ENCODE measurements at regions not wholly inside any gene's neighbourhood (a gene's known extent, or its start where the extent isn't known, plus 50 kb on each side); places are given as distances from the start of the nearest gene placed in this dataset.

DNA sequence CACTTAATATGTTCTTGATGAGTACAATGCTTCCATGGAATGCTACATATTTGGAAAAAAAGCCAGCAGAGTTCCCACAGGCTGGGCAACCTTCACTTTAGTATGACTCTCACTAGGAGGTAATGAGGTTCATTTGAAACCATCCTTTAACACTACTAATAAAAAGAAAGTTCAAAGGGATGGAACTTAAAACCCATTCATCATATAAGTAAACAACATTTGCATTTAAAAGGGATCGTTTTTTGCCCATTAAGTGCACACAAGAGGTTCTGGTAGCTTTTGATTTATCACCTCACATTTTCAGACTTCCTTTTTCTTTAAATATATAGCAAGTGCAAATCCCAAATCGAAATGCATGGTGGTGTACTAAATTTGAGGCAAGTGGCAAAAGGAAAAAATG, 270.8 kb upstream of the DCC start:
- H3K27ac ChIP-seq (ENCODE audit: insufficient read length, low read depth, low read length) = no peak overlapping the region
- no peak overlapping the region for H2BK5ac ChIP-seq (ENCODE audit: insufficient read length, low read length)
- no peak overlapping the region for H3K4ac ChIP-seq (ENCODE audit: low read depth, low read length)
- H3K36me3 Mint-ChIP-seq (ENCODE audit: insufficient read depth in 1 of 3, low read depth in 3 of 3) = peaks cover 10 to 27% (median 15%) of the 10 kb centered on the region in 3 experiments
- no peak overlapping the region for H2BK120ac ChIP-seq (ENCODE audit: low read depth, low read length, poor library complexity, severe bottlenecking)
- no peak overlapping the region for H3K27ac Mint-ChIP-seq
- H3K23ac ChIP-seq (ENCODE audit: insufficient read length, low read depth, low read length) = no peak overlapping the region
- no peak overlapping the region for H3K9ac ChIP-seq (ENCODE audit: extremely low read depth, insufficient read length, low read length)
- H2AFZ ChIP-seq (ENCODE audit: low read length) = no peak overlapping the region
- DNase-seq = no peak
- no peak overlapping the region for H4K91ac ChIP-seq (ENCODE audit: insufficient read length, low read depth, low read length)
- no peak overlapping the region for H3K18ac ChIP-seq (ENCODE audit: insufficient read length, low read depth, low read length)
- peaks cover 6% of the 10 kb centered on the region; the same call in 1 of the 2 replicates for H3K27me3 Mint-ChIP-seq (ENCODE audit: low read depth)
- H2BK15ac ChIP-seq (ENCODE audit: low read depth, low read length) = no peak overlapping the region
- H3K9me3 ChIP-seq (ENCODE audit: control insufficient read depth, low read depth, low read length) = no peaks in the 10 kb centered on the region
- H2BK12ac ChIP-seq (ENCODE audit: insufficient read length, low read depth, low read length) = no peak overlapping the region
- H3K4me3 Mint-ChIP-seq = no peak overlapping the region
- H3T11ph ChIP-seq (ENCODE audit: low read length) = no peak overlapping the region
- no peak overlapping the region for H3K14ac ChIP-seq (ENCODE audit: insufficient read depth, low read length)
- no CpG with 5 or more reads among the region's 2 CpGs for WGBS (ENCODE audit: extremely low coverage, insufficient read length, low lambda C conversion rate)
- H3K79me2 ChIP-seq (ENCODE audit: insufficient read depth, low read length) = no peaks in the 10 kb centered on the region
- H3K79me1 ChIP-seq (ENCODE audit: insufficient read depth, low read depth, low read length, poor library complexity, severe bottlenecking) = no peaks in the 10 kb centered on the region
- H3K9me3 Mint-ChIP-seq = peaks cover 16 to 22% of the 10 kb centered on the region in 2 experiments
- peaks cover 3 to 9% of the 10 kb centered on the region in 2 experiments; a peak in 3 of 4 replicates for H3K4me1 Mint-ChIP-seq
- H3K4me2 ChIP-seq (ENCODE audit: insufficient read depth, insufficient read length, low read length) = no peak overlapping the region
- no peaks in the 10 kb centered on the region for H3K23me2 ChIP-seq (ENCODE audit: insufficient read length, low read depth, low read length, poor library complexity, severe bottlenecking)
- no peaks in the 10 kb centered on the region for H3K27me3 ChIP-seq (ENCODE audit: insufficient read depth, low read length)
- no peaks in the 10 kb centered on the region for H4K20me1 ChIP-seq (ENCODE audit: control insufficient read depth, insufficient read depth, insufficient read length)
- no peak overlapping the region for H2BK20ac ChIP-seq (ENCODE audit: low read depth, low read length, poor library complexity, severe bottlenecking)
- no peak overlapping the region for H4K5ac ChIP-seq (ENCODE audit: insufficient read length, low read depth, low read length)
- H3K56ac ChIP-seq (ENCODE audit: insufficient read length, low read depth, low read length) = no peak overlapping the region
- H4K8ac ChIP-seq (replicated peaks; ENCODE audit: insufficient read length, low read depth, low read length) = no peak overlapping the region
- TF ChIP-seq, protein P1, sequence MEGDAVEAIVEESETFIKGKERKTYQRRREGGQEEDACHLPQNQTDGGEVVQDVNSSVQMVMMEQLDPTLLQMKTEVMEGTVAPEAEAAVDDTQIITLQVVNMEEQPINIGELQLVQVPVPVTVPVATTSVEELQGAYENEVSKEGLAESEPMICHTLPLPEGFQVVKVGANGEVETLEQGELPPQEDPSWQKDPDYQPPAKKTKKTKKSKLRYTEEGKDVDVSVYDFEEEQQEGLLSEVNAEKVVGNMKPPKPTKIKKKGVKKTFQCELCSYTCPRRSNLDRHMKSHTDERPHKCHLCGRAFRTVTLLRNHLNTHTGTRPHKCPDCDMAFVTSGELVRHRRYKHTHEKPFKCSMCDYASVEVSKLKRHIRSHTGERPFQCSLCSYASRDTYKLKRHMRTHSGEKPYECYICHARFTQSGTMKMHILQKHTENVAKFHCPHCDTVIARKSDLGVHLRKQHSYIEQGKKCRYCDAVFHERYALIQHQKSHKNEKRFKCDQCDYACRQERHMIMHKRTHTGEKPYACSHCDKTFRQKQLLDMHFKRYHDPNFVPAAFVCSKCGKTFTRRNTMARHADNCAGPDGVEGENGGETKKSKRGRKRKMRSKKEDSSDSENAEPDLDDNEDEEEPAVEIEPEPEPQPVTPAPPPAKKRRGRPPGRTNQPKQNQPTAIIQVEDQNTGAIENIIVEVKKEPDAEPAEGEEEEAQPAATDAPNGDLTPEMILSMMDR (conservative IDR thresholded peaks at IDR 0.05) = no peak
- no peaks in the 10 kb centered on the region for H3K4me1 ChIP-seq (ENCODE audit: insufficient read depth, low read length)
- no peak overlapping the region for H2AK5ac ChIP-seq (ENCODE audit: insufficient read length, low read length)
